WI38 (cell line): ENCODE measurements at regions not wholly inside any gene's neighbourhood (a gene's known extent, or its start where the extent isn't known, plus 50 kb on each side); places are given as distances from the start of the nearest gene placed in this dataset.

Experiments
- H3K4me3 ChIP-seq: 2 replicates; pipeline ENCODE4 v1.5.1; 2011; ENCODE audit warnings: low read depth, mild to moderate bottlenecking, control low read depth, low read length
- CTCF ChIP-seq: IDR thresholded peaks from 2 replicates; pipeline ENCODE4 v1.5.1; 2012; ENCODE audit warnings: low read depth, mild to moderate bottlenecking, control low read depth, low read length

DNA sequence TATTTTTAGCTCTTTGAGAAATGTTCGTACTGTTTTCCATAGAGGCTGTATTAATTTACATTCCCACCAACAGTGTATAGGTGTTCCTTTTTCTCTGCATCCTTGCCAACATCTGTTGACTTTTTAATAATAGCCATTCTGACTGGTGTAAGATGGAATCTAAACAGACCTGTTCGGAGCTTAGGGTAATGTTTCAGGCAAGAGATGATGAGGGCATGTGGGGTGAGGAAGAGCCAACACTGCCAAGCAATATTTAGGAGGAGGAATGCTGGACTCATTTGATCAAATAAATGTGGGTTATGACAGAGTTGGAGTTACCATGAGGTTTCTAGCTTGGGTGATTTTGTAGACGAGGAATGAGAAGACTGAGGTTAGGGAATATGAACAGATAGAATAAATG is 382.9 kb downstream of the KLF12 start:
- TF ChIP-seq CTCF: no peak

DNA sequence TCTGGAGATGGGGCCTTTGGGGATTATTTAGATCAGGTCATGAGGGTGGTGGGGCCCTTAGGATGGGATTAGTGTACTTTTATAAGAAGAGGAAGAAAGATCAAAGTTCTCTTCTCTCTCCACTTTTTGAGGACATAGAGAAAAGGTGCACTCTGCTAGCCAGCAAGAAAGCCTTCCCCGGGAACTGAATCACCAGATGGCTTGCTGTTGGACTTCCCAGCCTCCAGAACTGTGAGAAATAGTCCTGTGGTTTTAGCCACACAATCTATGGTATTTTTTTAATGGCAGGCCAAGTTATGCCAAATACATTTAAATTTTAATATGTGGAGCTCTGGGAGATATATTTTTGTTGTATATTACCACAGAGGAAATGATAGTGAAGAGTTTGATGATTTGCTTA is 385.8 kb downstream of the KLF12 start:
- no peak overlapping the region for H3K4me3 ChIP-seq
- no peak for TF ChIP-seq CTCF

More for the DNA sequence above, 382.9 kb downstream of the KLF12 start:
- no peak overlapping the region for H3K4me3 ChIP-seq

DNA sequence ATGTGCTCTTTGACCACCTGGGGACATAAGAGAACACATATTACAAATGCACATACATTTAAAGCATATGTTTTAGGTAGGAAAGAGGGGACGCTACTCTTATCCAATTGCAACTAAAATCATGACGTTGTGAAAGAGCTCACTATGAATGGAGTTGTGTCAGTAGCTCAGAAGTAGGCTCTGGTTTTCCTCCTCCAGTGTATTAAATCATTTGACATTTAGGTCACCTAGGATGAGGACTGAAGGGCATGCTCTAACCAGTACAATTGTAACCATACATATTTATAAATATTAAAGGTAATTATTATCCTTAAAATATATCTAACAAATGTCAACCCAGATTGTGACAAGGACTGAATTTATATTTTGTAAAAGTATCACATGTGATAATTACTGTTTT is 389.0 kb downstream of the KLF12 start:
- H3K4me3 ChIP-seq: no peak overlapping the region
- TF ChIP-seq CTCF: no peak

GRCh38 chr13:73742982-73743381 is 391.2 kb downstream of the KLF12 start:
- no peak for TF ChIP-seq CTCF

DNA sequence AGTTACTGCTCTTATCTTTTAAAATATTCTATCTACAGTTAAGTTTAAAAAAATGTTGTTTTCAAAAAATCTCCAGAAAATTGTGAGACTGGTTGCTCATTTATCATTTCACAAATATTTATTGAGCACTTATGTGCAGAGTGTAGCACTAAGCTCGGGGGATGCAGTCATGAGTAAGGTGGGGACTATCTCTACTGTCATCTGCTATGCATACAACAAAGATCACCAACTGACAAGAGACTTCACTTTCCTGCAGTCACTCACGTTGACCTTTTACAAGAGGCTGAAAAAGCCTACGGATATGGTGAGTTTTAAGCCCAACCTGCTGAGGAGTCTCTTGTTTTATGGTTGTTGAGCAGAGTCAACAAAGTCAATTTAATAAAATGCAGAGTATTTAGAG is 392.5 kb downstream of the KLF12 start:
- H3K4me3 ChIP-seq: no peak overlapping the region
- TF ChIP-seq CTCF: no peak

More at GRCh38 chr13:73742982-73743381, 391.2 kb downstream of the KLF12 start:
- H3K4me3 ChIP-seq: no peak overlapping the region

DNA sequence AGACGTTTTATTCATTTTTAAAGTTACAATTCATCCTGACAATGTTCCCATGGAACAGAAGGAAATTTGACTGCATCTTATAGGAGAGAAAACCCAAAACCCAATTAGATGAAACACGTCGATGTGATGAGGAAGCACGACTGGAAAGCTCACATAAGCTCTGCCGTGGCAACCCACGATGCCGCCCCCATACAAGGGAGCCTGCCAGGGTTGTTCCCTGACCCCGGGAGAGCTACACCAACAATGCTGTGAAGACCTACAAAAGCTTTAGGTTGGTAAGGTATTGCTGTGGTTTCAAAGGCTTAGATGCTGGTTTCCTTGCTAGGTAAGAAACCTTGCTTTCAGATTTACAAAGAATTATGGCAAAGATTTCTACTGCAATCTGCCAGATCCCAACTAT is 393.1 kb downstream of the KLF12 start:
- no peak for TF ChIP-seq CTCF
- no peak overlapping the region for H3K4me3 ChIP-seq

DNA sequence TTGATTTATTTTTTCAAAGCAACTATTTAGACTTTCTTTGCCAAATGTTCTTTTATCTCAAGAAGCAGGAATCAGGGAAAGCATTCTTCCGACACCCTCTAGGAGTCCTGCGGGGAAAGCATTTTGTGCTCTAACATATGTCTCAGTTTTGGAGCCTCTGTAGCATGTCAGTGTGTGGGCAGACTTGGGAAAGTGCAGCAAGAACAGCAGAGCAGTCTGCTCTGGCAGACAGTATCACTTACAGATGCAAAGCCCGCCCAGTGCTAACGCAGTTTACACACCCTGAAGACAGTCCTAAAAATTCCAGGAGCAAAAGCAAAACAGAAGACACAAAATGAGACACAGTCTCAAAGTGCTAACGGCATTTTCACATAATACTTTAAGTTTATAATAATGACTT is 393.5 kb downstream of the KLF12 start:
- no peak for TF ChIP-seq CTCF
- no peak overlapping the region for H3K4me3 ChIP-seq
